Epidermal melanocyte (primary cell): ENCODE measurements at regions not wholly inside any gene's neighbourhood (a gene's known extent, or its start where the extent isn't known, plus 50 kb on each side); places are given as distances from the start of the nearest gene placed in this dataset.
"Not testable (repeated sequence)": the region's sequence is repeated elsewhere in the genome, so short reads cannot be mapped to it uniquely, and the experiment has no call there.

Experiments
- DNase-seq: peaks from one replicate; pipeline ENCODE4 v3.0.0; 2011; ENCODE audit warnings: low spot score; ENCODE audit not compliant: insufficient read length

- DNase-seq, result no peak
Observed at GRCh38 chr3:130569461-130570365, 52.7 kb downstream of the COL6A6 start.

- DNase-seq, result no peak
Observed at GRCh38 chr3:130572769-130573168, 55.8 kb downstream of the COL6A6 start.

DNA sequence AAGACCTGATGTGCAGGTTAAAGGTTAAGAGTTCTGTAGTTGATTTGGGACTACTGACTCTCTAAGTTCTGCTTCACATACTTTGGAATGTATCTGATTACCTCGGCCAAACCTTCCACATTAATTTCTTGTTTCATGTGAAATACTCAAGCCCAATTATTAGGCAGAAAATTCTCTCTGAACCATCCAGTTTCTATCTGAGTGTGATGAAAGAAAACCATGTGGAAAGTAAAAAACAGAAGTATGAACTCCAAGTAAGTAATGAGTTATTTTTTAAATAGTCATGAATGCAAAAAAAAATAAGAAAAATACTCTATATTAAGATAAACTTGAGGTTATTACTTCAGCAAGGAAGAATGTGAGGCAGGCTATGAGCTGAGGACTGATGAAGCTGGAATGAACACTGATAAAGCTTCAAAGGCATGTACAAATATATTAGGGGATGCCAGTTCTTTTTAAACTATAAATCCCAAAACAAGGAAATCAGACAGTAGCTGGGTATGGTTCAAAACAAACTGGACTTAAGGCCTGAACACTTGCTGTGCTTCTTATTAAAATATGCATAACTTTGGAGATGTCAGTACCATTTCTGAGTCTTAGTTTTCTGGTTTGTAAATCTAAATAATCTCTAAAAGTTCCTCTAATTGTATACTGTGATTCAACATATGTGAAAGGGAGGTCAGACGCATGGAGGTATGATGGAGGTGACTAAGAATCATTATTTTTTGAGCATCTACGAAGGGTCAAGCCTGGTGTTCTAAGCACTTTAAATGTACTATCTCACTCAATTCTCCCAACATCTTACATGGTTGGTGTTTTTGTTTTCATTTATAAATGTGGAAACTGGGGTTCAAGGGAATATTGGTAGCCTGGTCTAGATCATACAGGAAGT, 59.6 kb downstream of the COL6A6 start:
- no peak for DNase-seq

DNA sequence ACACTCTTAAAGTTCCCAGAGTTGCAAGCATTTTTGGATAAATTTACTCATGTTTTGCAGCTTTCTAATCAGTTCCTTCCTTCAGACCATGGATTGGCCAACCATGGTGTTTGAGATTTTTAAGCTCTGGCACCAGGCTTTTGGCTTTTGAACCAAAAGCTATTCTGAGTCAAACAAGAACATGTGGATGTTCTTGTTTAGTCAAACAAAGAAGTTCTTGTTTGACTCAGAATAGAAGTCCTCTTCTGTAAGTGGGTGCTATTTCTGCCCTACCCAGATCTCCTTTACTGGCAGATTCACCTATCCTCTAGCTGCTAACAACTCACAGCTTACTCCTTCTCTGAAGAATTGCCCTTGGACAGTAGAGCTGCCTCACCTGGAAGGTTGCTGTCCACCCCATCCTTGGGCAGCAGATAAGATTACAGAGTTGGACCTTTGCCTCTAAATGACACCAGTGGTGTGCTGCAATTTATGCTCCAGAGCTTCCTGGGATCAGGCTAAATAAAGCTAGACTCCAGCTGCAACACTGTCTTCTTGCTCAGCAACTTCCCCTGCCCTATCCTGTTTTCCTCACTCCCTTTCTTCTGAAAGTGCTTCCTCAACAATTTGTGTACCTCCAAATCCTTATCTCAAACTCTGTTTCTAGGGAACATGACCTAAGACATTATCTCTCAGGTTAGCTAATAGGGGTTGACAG, 65.6 kb downstream of the COL6A6 start:
- no peak for DNase-seq

GRCh38 chr3:130594749-130595148, 77.8 kb downstream of the COL6A6 start:
- not testable (repeated sequence) for DNase-seq

GRCh38 chr3:130596484-130596883, 79.5 kb downstream of the COL6A6 start:
- no peak for DNase-seq

GRCh38 chr3:130601442-130601971, 84.5 kb downstream of the COL6A6 start:
- DNase-seq, result no peak

DNA sequence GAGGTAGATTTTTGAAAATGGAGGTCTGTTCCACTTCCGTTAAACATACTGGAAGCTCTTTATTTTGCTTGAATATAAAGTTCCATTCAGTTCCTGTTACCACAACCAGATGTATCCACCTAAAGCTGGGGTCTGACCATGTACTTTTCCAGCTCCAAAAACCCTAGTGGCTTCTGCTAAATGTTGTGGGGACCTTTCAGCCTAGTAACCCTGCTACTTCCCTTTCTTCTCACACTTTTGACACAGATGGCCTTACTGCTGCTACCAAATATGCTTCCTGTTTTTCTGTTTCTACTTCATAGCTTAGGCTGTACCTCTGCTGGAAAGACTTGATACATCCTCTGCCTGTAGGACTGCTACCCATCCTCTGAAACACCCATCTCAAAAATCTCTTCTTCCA, 87.8 kb downstream of the COL6A6 start:
- no peak for DNase-seq

GRCh38 chr3:130606336-130606735, 89.4 kb downstream of the COL6A6 start:
- DNase-seq, result no peak

GRCh38 chr3:130607553-130608154, 90.7 kb downstream of the COL6A6 start:
- no peak for DNase-seq

- peak; percentile 65 for DNase-seq
Observed at GRCh38 chr3:130609166-130609979, 92.4 kb downstream of the COL6A6 start.

GRCh38 chr3:130619196-130619595, 102.2 kb downstream of the COL6A6 start:
- no peak for DNase-seq

DNA sequence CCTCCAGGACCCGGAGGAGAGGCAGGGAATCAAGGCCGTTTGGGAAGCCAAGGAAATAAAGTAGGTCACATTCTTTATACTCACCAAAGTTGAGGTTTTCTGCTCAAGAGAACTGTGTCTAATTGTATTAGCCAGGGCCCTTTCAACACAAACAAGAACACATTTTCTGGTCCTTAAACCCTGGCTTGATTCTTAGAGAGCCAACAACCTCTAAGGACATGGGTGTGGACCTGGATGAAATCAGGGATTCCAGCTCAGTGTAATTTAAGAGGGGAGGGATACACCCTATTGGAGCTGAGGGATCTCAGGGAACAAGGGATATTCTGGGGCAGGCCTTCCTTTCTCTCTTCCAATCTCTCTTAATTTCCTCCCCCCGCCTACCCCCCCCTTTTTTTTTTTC, 104.8 kb downstream of the COL6A6 start:
- DNase-seq, result no peak

DNA sequence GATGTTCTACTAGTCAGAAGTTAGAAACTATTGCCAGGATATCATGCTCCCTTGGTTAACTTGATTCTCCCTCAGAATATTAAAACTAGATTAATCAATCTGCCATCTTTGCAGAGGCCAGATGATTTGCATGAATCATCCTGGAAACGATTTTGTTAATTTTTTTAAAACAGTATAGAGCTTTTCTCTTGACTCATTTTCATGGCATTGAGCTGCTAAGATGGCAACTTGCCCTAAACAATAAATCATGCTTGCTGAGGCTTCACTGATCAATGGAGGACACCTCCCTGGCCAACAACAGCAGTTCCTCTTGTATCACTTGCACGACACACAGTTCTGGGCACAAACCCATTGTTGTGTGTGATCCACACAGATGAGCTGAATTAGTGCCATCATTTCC, 109.1 kb downstream of the COL6A6 start:
- DNase-seq, result no peak

GRCh38 chr3:130627143-130627855, 110.3 kb downstream of the COL6A6 start:
- DNase-seq, result no peak

- DNase-seq, result no peak
Observed at GRCh38 chr3:130627882-130628281, 110.9 kb downstream of the COL6A6 start.
